GM19463 (cell line): ENCODE measurements at regions not wholly inside any gene's neighbourhood (a gene's known extent, or its start where the extent isn't known, plus 50 kb on each side); places are given as distances from the start of the nearest gene placed in this dataset.
A peak's percentile ranks its signal among the peaks of the same experiment; 100 is the strongest.

Source experiments
- ATAC-seq: cut with Tn5 transposase; IDR thresholded peaks from one replicate; pipeline ENCODE4 v1.9.1; 2021; ENCODE audit warnings: mild to moderate bottlenecking, moderate library complexity; ENCODE audit not compliant: unreplicated experiment

DNA sequence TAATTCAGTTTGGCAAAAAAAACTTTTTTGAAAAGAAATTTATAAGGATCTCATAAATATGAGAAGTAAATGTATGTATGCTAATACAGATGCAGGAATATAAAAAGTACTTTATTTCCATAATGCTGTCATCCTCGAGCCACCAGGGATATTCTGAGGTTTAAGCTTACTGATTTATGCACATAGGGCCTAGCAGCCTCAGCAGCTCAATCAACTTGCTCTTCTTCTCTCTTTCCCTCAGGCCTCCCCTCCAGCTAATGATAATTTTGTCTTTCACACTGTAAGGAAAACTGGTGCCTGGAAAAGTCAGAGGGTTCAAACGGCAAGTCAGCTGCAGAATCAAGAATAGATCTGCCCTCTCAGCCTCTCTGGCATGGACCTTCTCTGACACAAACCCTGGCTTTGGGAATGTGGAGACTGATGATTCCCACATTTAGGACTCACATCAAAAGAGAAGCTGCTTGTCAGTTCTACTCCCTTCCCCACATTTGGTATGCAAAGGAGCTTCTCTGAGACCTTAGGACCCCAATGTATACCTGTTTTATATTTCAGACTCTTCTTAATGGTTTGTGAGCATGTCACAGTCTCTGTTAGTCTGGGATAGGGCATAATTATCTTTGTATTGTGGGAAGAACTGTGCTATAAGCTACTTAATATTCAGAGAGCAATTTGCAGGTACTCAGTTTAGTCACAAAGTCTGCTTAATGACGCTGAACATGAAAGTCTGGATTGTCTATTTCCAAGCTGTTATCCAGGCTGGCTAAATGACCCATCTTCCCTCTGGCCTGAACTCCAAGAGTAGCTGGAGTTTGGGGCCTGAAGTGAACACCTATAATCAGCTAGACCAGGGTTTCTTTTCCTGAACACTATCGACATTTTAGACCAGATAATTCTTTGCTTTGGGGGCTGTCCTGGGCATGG, 52.1 kb upstream of the DIPK1A start:
- no peak for ATAC-seq

DNA sequence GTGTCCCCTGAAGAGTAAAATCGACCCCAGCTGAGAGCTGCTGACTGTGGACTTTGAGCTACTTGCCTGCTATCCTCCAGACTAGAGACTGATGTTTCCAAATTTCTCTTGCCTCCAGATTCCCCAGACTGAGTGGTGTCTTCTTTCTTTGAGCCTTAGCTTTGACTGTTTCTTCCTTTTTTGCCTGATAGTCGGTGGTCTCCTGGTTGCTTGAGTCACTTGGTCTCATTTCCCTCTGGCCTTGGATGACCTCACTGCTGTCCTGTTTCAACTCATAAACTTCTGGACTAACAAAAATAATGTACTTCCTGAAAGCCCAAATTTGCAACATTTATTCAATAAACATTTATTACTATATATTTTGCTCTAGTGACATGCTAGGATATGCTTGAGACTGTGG, 52.9 kb upstream of the DIPK1A start:
- no peak for ATAC-seq

DNA sequence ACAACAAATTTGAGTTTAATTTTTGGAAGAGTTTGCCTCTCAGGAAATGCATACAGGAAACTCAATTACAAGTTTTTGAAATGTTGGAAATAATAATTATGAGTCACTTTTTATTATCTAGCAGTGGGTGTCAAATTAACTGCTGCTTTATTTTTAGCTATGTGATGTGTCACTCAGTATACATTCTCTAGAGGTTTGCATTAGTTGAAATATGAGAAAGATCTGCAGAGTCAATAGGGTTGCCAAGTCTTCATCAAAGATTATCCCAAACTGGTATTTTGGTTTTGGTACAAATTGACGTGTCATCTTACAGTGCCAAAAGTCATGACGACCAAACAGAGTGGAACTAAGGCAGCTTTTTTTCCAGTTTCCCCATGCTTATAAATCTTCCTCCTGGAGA, 54.3 kb upstream of the DIPK1A start:
- no peak for ATAC-seq

DNA sequence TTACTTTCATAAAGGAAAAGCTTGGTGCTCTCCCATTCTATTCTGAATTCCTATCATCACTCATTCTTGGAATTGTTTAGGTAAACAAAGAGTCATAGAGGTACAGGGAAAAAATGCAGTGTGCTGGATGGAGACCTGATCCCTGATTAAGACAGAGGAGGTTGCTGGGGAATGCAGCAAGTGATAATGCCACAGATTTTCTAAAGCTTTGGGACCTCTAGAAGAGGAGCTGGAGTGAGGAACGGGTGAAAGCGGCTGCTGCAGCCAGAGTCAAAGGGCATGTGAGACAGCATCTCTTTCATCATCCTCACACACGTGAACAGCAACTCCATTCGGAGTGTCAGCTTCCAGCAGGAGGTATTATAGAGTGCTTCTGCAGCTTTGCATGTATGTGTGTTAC, 54.9 kb upstream of the DIPK1A start:
- ATAC-seq = no peak

DNA sequence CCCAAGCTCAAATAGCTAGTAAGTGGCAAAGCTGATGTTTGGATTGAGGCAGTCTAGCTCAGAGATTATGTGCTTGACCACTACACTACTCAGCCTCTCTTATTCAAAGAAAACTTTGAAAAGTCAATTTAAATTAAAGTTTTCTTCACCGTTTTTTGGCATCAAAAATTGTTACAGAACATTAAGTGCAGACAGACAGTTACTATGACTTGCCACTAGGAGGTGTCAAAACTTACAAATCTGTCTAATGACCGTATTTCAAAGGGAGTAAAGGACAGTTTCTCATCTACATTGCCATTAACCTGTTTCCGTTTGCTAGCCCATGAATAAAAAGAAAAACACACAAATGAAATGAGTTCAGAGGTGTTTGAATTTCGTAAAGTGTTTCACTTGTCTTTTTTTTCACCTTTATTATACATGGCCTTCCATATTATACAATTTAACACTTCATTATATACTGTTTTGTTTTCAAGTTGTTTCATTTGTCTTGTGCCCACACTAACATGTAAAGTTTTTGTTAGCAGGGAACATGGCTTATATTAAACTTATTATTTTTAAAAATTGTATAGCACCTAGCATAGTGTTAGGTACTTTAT, 57.4 kb upstream of the MTF2 start:
- ATAC-seq = peak; percentile 63

DNA sequence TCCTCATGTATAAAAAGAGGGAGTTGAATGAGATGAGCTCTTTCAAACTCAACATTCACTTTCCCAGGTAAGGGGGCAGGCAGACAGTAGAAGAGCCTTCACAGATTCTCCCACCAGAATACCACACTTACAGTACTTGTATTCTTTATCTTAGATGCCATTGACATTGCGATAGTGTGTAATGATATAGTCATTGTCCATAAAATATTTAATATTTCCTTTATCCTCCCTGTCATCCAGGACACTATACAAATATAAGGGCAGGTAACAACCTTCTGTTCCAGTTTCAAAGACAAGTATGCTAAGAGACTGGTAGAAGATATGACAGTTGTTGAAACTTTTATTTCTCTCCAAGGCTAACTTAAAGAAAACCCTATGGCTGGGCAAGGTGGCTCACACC, 56.5 kb upstream of the MTF2 start:
- ATAC-seq = no peak

DNA sequence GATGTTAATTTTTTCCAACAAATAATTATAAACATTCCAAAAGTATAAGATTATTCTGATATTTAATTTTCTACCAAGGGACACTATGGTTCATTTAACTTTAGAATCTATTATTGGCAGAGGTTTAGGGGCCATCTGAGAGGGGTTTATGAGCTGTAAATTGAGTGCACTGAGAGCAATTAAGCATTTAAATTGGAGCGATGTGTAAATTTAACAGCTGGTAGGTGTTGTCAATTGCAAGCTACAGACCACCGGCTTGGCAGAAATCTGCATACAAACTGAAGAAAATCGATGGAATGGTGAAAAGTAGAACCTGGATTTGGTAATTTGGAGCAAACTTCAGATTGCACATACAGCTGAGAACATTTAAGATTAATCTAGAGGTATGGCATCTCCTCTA, 55.8 kb upstream of the MTF2 start:
- no peak for ATAC-seq

DNA sequence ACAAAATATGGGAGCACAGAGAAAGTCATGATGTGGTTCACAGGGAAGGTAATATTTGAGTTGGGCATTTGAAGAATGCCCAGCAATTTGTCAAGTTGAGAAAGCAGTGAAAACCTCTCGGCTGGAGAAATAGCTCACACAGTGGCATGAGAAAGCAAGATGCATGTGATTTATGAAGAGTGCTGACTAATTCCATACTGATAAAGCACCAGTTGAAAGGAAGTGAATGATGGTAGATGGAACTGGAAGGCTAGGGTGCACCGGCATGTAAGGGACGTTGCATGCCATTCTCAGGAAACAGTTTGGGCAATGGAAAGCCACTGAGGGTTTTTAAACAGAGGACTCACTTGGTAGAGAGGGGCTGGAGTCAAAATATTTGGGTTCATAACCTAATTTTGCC, 53.5 kb upstream of the MTF2 start:
- no peak for ATAC-seq

DNA sequence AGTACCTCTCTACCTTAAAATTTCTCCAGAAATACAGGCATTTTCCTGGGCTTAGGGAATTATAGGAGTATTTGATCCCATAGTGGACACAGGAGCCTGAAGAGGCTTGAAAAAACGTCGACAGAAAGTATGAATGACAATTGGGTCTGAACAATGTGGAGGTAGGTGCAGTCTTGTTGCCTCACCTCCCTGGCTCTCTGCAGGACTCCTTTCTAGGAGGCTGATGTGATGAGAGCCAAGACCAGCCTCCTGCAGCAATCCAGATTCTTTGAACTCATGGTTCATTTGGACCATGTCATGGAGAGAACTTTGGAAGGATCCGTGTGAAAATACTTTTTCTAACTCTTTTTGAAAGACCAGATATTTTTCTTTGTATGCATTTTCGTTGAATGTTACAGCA, 50.5 kb upstream of the MTF2 start:
- no peak for ATAC-seq
